Subcutaneous abdominal adipose tissue (tissue), 5 donors: ENCODE measurements at regions not wholly inside any gene's neighbourhood (a gene's known extent, or its start where the extent isn't known, plus 50 kb on each side); places are given as distances from the start of the nearest gene placed in this dataset.

Source experiments
- H3K27ac ChIP-seq: one replicate; pipeline ENCODE4 v1.7.0; 2013; ENCODE audit warnings: low read depth, mild to moderate bottlenecking, inconsistent platforms, low read length, moderate library complexity
- H3K27me3 ChIP-seq, 5 donors: one replicate each; pipeline ENCODE4 v1.7.0; 2013; ENCODE audit warnings: low read length in 5 of 5, inconsistent platforms in 1 of 5; ENCODE audit not compliant: control insufficient read depth in 5 of 5, insufficient read depth in 4 of 5
- H3K36me3 ChIP-seq, 5 donors: one replicate each; pipeline ENCODE4 v1.7.0; 2013; ENCODE audit warnings: low read length in 5 of 5; ENCODE audit not compliant: control insufficient read depth in 5 of 5, insufficient read depth in 5 of 5
- H3K4me1 ChIP-seq, 5 donors: one replicate each; pipeline ENCODE4 v1.7.0; 2013; ENCODE audit warnings: low read length in 5 of 5, mild to moderate bottlenecking in 3 of 5, moderate library complexity in 1 of 5; ENCODE audit not compliant: control insufficient read depth in 5 of 5, insufficient read depth in 5 of 5
- H3K4me3 ChIP-seq, 5 donors: one replicate each; pipeline ENCODE4 v1.7.0; 2013; ENCODE audit warnings: low read length in 5 of 5, low read depth in 1 of 5
- H3K9ac ChIP-seq, 5 donors: one replicate each; pipeline ENCODE4 v1.7.0; 2013; ENCODE audit warnings: low read length in 5 of 5, mild to moderate bottlenecking in 4 of 5, moderate library complexity in 3 of 5
- H3K9me3 ChIP-seq, 5 donors: one replicate each; pipeline ENCODE4 v1.7.0; 2013; ENCODE audit warnings: low read length in 5 of 5; ENCODE audit not compliant: control insufficient read depth in 5 of 5
- donor health status: healthy.
- donor health status: healthy.
- donor health status: healthy.
- donor health status: healthy.
- donor health status: healthy.

GRCh38 chr6:54026652-54027400, 84.4 kb upstream of the MLIP start:
- Histone ChIP-seq H3K27me3 (no peaks in the 10 kb centered on the region), H3K9ac (no peak overlapping the region), H3K27ac (no peak overlapping the region), H3K9me3 (no peaks in the 10 kb centered on the region), H3K36me3 (no peaks in the 10 kb centered on the region), H3K4me3 (no peak overlapping the region), H3K4me1 (no peaks in the 10 kb centered on the region)

GRCh38 chr6:54028170-54028569, 83.1 kb upstream of the MLIP start:
- Histone ChIP-seq H3K27me3 (no peaks in the 10 kb centered on the region), H3K9me3 (no peaks in the 10 kb centered on the region), H3K4me3 (no peak overlapping the region), H3K4me1 (no peaks in the 10 kb centered on the region), H3K36me3 (no peaks in the 10 kb centered on the region), H3K9ac (no peak overlapping the region), H3K27ac (no peak overlapping the region)

GRCh38 chr6:54029187-54029586, 82.1 kb upstream of the MLIP start:
- H3K36me3 ChIP-seq = no peaks in the 10 kb centered on the region
- H3K4me3 ChIP-seq = no peak overlapping the region
- no peaks in the 10 kb centered on the region for H3K27me3 ChIP-seq
- H3K9me3 ChIP-seq = no peaks in the 10 kb centered on the region
- H3K4me1 ChIP-seq = no peaks in the 10 kb centered on the region
- H3K9ac ChIP-seq = no peak overlapping the region
- H3K27ac ChIP-seq = no peak overlapping the region

- Histone ChIP-seq H3K27ac (no peak overlapping the region), H3K4me1 (no peaks in the 10 kb centered on the region), H3K9me3 (no peaks in the 10 kb centered on the region), H3K9ac (no peak overlapping the region), H3K27me3 (no peaks in the 10 kb centered on the region), H3K4me3 (no peak overlapping the region), H3K36me3 (no peaks in the 10 kb centered on the region)
Observed at GRCh38 chr6:54031169-54031568, 80.1 kb upstream of the MLIP start.

- Histone ChIP-seq H3K27ac (no peak overlapping the region), H3K4me1 (no peaks in the 10 kb centered on the region), H3K36me3 (no peaks in the 10 kb centered on the region), H3K4me3 (no peak overlapping the region), H3K9me3 (no peaks in the 10 kb centered on the region), H3K9ac (no peak overlapping the region), H3K27me3 (no peaks in the 10 kb centered on the region)
Observed at GRCh38 chr6:54037277-54037779, 73.9 kb upstream of the MLIP start.

- H3K9me3 ChIP-seq = no peaks in the 10 kb centered on the region
Observed at GRCh38 chr6:54040545-54040944, 70.7 kb upstream of the MLIP start.

GRCh38 chr6:54041239-54041638, 70.0 kb upstream of the MLIP start:
- H3K27ac ChIP-seq = no peak overlapping the region
- H3K9ac ChIP-seq = no peak overlapping the region
- no peaks in the 10 kb centered on the region for H3K4me1 ChIP-seq
- H3K9me3 ChIP-seq = no peaks in the 10 kb centered on the region
- no peaks in the 10 kb centered on the region for H3K27me3 ChIP-seq
- no peak overlapping the region for H3K4me3 ChIP-seq
- no peaks in the 10 kb centered on the region for H3K36me3 ChIP-seq

More at GRCh38 chr6:54040545-54040944, 70.7 kb upstream of the MLIP start:
- no peaks in the 10 kb centered on the region for H3K36me3 ChIP-seq
- H3K27ac ChIP-seq = no peak overlapping the region
- H3K4me3 ChIP-seq = no peak overlapping the region
- no peaks in the 10 kb centered on the region for H3K4me1 ChIP-seq
- no peak overlapping the region for H3K9ac ChIP-seq
- H3K27me3 ChIP-seq = no peaks in the 10 kb centered on the region

- H3K27me3 ChIP-seq = no peaks in the 10 kb centered on the region
- no peaks in the 10 kb centered on the region for H3K36me3 ChIP-seq
- no peak overlapping the region for H3K4me3 ChIP-seq
- no peak overlapping the region for H3K27ac ChIP-seq
- H3K9ac ChIP-seq = no peak overlapping the region
- H3K9me3 ChIP-seq = no peaks in the 10 kb centered on the region
- H3K4me1 ChIP-seq = no peaks in the 10 kb centered on the region
Observed at GRCh38 chr6:54043360-54043759, 67.9 kb upstream of the MLIP start.

- Histone ChIP-seq H3K9ac (no peak overlapping the region), H3K27ac (no peak overlapping the region), H3K4me1 (no peaks in the 10 kb centered on the region), H3K36me3 (no peaks in the 10 kb centered on the region), H3K9me3 (no peaks in the 10 kb centered on the region), H3K4me3 (no peak overlapping the region), H3K27me3 (no peaks in the 10 kb centered on the region)
Observed at GRCh38 chr6:54044059-54044458, 67.2 kb upstream of the MLIP start.

- Histone ChIP-seq H3K27me3 (no peaks in the 10 kb centered on the region), H3K9me3 (no peaks in the 10 kb centered on the region), H3K9ac (no peak overlapping the region), H3K4me1 (peaks cover 0 to 4% (median 2%) of the 10 kb centered on the region in 5 donors), H3K27ac (no peak overlapping the region), H3K36me3 (no peaks in the 10 kb centered on the region), H3K4me3 (no peak overlapping the region)
Observed at GRCh38 chr6:54048782-54049181, 62.5 kb upstream of the MLIP start.
